Hepatocyte (in vitro differentiated cells): ENCODE measurements at regions not wholly inside any gene's neighbourhood (a gene's known extent, or its start where the extent isn't known, plus 50 kb on each side); places are given as distances from the start of the nearest gene placed in this dataset.

Experiments
- DNase-seq: peaks from one replicate; pipeline ENCODE4 v3.0.0-alpha.2; 2016; ENCODE audit warnings: low spot score
- H2AFZ ChIP-seq: fragments of 200-600 bp; sonication (generic); 2 replicates; pipeline ENCODE4 v1.6.0; 2016; ENCODE audit warnings: antibody characterized with exemption, mild to moderate bottlenecking
- H3K27ac ChIP-seq: fragments of 200-600 bp; sonication (generic); 2 replicates; pipeline ENCODE4 v1.5.1; 2016; ENCODE audit warnings: mild to moderate bottlenecking
- H3K27me3 ChIP-seq: fragments of 200-600 bp; sonication (generic); 2 replicates; pipeline ENCODE4 v1.6.1; 2016
- H3K36me3 ChIP-seq: fragments of 200-600 bp; sonication (generic); replicated peaks from 2 replicates; pipeline ENCODE4 v1.5.1; 2016; ENCODE audit warnings: low read depth; ENCODE audit not compliant: insufficient read depth
- H3K4me1 ChIP-seq: fragments of 200-600 bp; sonication (generic); 2 replicates; pipeline ENCODE4 v1.5.1; 2016; ENCODE audit warnings: mild to moderate bottlenecking, moderate library complexity; ENCODE audit not compliant: insufficient read depth
- H3K4me2 ChIP-seq: fragments of 200-600 bp; sonication (generic); 2 replicates; pipeline ENCODE4 v1.6.0; 2016
- H3K4me3 ChIP-seq: fragments of 200-600 bp; sonication (generic); 2 replicates; pipeline ENCODE4 v1.5.1; 2016; ENCODE audit warnings: mild to moderate bottlenecking
- H3K79me2 ChIP-seq: fragments of 200-600 bp; sonication (generic); 2 replicates; pipeline ENCODE4 v1.6.0; 2017; ENCODE audit warnings: mild to moderate bottlenecking
- H3K9me2 ChIP-seq: fragments of 200-600 bp; sonication (generic); replicated peaks from 2 replicates; pipeline ENCODE4 v1.6.0; 2017; ENCODE audit warnings: mild to moderate bottlenecking; ENCODE audit not compliant: insufficient read depth
- H3K9me3 ChIP-seq: fragments of 200-600 bp; sonication (generic); 2 replicates; pipeline ENCODE4 v1.5.1; 2016; ENCODE audit warnings: low read depth, mild to moderate bottlenecking
- H4K20me1 ChIP-seq: fragments of 200-600 bp; sonication (generic); 2 replicates; pipeline ENCODE4 v1.6.0; 2016; ENCODE audit warnings: mild to moderate bottlenecking; ENCODE audit not compliant: insufficient read depth, poor library complexity, severe bottlenecking
- EZH2 ChIP-seq: fragments of 200-600 bp; sonication (generic); IDR thresholded peaks from 2 replicates; pipeline ENCODE4 v1.6.1; 2016; ENCODE audit warnings: antibody characterized with exemption, mild to moderate bottlenecking, borderline replicate concordance
- EZH2phosphoT487 ChIP-seq: fragments of 200-600 bp; sonication (generic); IDR thresholded peaks from one replicate; pipeline ENCODE4 v1.6.1; 2018; ENCODE audit warnings: antibody characterized with exemption, mild to moderate bottlenecking, low read depth, moderate library complexity; ENCODE audit not compliant: unreplicated experiment, severe bottlenecking
- WGBS: methylation state at CpG from one replicate; pipeline ENCODE4 v1.1.6; 2016; ENCODE audit warnings: low lambda C conversion rate; ENCODE audit errors: missing lambda C conversion rate; 5-methylcytosine and 5-hydroxymethylcytosine counted together
- TF ChIP-seq, protein P1 (sequence below): fragments of 200-600 bp; sonication (generic); IDR thresholded peaks from 2 replicates; pipeline ENCODE4 v1.5.1; 2016; ENCODE audit warnings: antibody characterized with exemption, mild to moderate bottlenecking; ENCODE audit not compliant: poor library complexity

DNA sequence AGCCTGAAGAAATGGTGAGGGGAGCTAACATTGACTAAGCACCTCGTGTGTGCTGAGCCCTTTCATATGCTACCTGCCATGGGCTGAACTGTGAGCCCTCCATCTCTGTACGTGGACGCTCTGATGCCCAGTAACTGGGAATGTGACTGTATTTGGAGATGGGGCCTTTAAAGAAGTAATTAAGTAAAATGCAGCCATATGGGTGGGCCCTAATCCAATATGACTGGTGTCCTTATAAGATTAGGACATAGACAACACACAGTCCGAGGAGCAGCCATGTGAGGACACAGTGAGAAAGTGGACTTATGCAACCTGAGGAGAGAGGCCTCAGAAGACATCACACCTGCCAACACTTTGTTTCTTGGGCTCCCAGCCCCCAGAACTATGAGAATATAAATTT lies 92.7 kb upstream of the ATP1B1 start:
- TF ChIP-seq EZH2 = no peak
- TF ChIP-seq, protein P1, sequence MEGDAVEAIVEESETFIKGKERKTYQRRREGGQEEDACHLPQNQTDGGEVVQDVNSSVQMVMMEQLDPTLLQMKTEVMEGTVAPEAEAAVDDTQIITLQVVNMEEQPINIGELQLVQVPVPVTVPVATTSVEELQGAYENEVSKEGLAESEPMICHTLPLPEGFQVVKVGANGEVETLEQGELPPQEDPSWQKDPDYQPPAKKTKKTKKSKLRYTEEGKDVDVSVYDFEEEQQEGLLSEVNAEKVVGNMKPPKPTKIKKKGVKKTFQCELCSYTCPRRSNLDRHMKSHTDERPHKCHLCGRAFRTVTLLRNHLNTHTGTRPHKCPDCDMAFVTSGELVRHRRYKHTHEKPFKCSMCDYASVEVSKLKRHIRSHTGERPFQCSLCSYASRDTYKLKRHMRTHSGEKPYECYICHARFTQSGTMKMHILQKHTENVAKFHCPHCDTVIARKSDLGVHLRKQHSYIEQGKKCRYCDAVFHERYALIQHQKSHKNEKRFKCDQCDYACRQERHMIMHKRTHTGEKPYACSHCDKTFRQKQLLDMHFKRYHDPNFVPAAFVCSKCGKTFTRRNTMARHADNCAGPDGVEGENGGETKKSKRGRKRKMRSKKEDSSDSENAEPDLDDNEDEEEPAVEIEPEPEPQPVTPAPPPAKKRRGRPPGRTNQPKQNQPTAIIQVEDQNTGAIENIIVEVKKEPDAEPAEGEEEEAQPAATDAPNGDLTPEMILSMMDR = no peak
- TF ChIP-seq EZH2phosphoT487 = no peak
- no peak overlapping the region for H3K4me3 ChIP-seq
- H3K27me3 ChIP-seq = no peaks in the 10 kb centered on the region
- no peaks in the 10 kb centered on the region for H3K36me3 ChIP-seq
- H3K27ac ChIP-seq = no peak overlapping the region
- no peaks in the 10 kb centered on the region for H3K4me1 ChIP-seq
- H4K20me1 ChIP-seq = no peaks in the 10 kb centered on the region
- WGBS = 91% methylated on average over 4 of the region's 4 CpGs
- no peak overlapping the region for H2AFZ ChIP-seq
- DNase-seq = no peak
- no peaks in the 10 kb centered on the region for H3K9me2 ChIP-seq
- no peak overlapping the region for H3K4me2 ChIP-seq
- no peaks in the 10 kb centered on the region for H3K79me2 ChIP-seq
- H3K9me3 ChIP-seq = no peaks in the 10 kb centered on the region

DNA sequence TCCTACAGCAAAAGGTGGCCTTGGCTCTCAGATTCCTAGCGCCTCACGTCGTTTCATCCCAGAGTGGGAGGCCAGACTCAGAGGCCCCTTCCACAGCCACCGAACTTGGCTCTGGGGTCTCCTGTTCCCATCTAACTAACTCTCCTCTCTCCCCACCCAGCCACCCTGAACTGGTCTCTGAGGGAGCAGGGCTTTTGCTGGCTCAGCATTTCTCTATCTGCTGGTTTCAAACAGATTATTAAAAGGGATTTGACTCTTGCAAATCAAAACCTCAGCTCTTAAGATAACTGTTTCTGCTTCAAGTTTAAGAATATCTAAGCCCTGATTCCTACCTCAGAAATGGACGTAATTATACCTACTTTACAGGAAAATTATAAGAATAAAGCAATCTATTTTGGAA lies 91.0 kb upstream of the ATP1B1 start:
- H3K79me2 ChIP-seq = no peaks in the 10 kb centered on the region
- H3K4me2 ChIP-seq = no peak overlapping the region
- H3K9me3 ChIP-seq = no peaks in the 10 kb centered on the region
- TF ChIP-seq EZH2phosphoT487 (no peak), EZH2 (no peak)
- TF ChIP-seq, protein P1 = no peak
- DNase-seq = no peak
- H2AFZ ChIP-seq = no peak overlapping the region
- H4K20me1 ChIP-seq = no peaks in the 10 kb centered on the region
- H3K36me3 ChIP-seq = no peaks in the 10 kb centered on the region
- H3K27ac ChIP-seq = no peak overlapping the region
- 85% methylated on average over 5 of the region's 5 CpGs for WGBS
- H3K4me1 ChIP-seq = no peaks in the 10 kb centered on the region
- H3K27me3 ChIP-seq = no peaks in the 10 kb centered on the region
- no peak overlapping the region for H3K4me3 ChIP-seq
- no peaks in the 10 kb centered on the region for H3K9me2 ChIP-seq

DNA sequence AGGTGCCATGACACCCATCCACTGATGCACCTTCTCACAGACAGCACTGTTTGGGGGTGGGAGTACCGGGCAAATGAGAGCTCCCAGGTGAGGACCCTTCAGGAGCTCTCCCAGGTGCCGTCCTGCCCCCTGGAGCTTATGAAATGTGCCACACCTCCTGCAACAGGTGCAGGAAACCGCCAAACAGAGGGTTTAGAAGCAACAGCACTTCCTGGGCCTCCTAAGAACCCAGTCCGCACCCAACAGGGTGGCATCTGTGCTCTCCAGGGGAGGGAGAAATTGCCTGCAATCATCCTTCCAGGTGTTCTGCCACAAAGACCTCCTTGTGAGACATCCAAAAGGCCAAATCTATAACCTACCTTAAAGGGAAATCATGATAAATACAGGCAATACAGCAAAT lies 87.7 kb upstream of the ATP1B1 start:
- Histone ChIP-seq H3K9me3 (no peaks in the 10 kb centered on the region), H2AFZ (no peak overlapping the region), H3K27ac (no peak overlapping the region), H3K9me2 (no peaks in the 10 kb centered on the region), H3K4me3 (no peak overlapping the region), H3K27me3 (no peaks in the 10 kb centered on the region), H3K4me2 (no peak overlapping the region), H3K79me2 (no peaks in the 10 kb centered on the region), H3K36me3 (no peaks in the 10 kb centered on the region), H4K20me1 (no peaks in the 10 kb centered on the region), H3K4me1 (no peaks in the 10 kb centered on the region)
- WGBS = 89% methylated on average over 4 of the region's 4 CpGs
- TF ChIP-seq EZH2 = no peak
- no peak for TF ChIP-seq EZH2phosphoT487
- TF ChIP-seq, protein P1 = no peak
- DNase-seq = no peak

DNA sequence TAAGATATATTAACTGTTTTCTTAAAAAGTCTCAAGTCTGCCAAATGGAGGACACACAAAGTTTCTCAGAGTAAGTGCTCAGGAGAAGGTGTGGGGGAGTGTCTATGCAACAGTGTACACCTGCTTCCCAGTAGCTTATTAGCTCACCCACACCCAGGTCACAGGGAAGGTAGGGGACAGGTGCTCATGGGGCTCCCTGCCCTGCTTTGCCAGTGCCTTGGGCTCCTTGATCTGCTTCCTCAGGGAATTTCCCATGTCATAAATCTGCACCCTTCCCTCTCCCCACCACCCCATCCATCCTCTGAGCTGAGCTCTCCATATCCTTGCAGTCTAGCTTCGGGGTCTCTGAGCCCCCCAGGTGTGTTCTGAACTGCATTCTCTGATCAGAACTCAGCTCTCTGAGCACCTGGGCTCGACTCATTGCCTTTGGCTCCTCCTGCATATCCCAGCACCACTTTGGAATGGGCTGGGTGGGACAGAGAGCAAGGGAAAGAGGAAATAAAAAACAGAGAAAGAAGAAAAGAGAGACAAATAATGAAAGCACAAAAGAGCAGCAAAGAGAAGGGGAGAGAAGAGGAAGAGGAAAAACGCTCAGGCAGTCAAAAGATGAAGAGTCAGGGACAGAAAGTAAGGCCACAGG lies 87.0 kb upstream of the ATP1B1 start:
- no peaks in the 10 kb centered on the region for H3K79me2 ChIP-seq
- H3K4me3 ChIP-seq = no peak overlapping the region
- H3K4me1 ChIP-seq = no peaks in the 10 kb centered on the region
- no peak overlapping the region for H3K27ac ChIP-seq
- WGBS = 76% methylated on average over 3 of the region's 3 CpGs
- no peaks in the 10 kb centered on the region for H4K20me1 ChIP-seq
- TF ChIP-seq EZH2 = no peak
- TF ChIP-seq EZH2phosphoT487 = no peak
- TF ChIP-seq, protein P1 = no peak
- H3K4me2 ChIP-seq = no peak overlapping the region
- peak; percentile 28 for DNase-seq
- no peaks in the 10 kb centered on the region for H3K27me3 ChIP-seq
- no peaks in the 10 kb centered on the region for H3K9me3 ChIP-seq
- no peaks in the 10 kb centered on the region for H3K36me3 ChIP-seq
- H2AFZ ChIP-seq = no peak overlapping the region
- H3K9me2 ChIP-seq = no peaks in the 10 kb centered on the region
